HG03064 (cell line): ENCODE measurements at regions not wholly inside any gene's neighbourhood (a gene's known extent, or its start where the extent isn't known, plus 50 kb on each side); places are given as distances from the start of the nearest gene placed in this dataset.

ENCODE experiments used
- ATAC-seq: cut with Tn5 transposase; IDR thresholded peaks from one replicate; pipeline ENCODE4 v1.9.1; 2021; ENCODE audit warnings: low read depth; ENCODE audit not compliant: unreplicated experiment

- ATAC-seq, result no peak
Measured at GRCh38 chr3:67737906-67738865, 83.8 kb upstream of the SUCLG2 start.

GRCh38 chr3:67737140-67737539, 82.7 kb upstream of the SUCLG2 start:
- no peak for ATAC-seq

GRCh38 chr3:67733269-67733950, 79.0 kb upstream of the SUCLG2 start:
- no peak for ATAC-seq

GRCh38 chr3:67724434-67724833, 70.0 kb upstream of the SUCLG2 start:
- no peak for ATAC-seq

DNA sequence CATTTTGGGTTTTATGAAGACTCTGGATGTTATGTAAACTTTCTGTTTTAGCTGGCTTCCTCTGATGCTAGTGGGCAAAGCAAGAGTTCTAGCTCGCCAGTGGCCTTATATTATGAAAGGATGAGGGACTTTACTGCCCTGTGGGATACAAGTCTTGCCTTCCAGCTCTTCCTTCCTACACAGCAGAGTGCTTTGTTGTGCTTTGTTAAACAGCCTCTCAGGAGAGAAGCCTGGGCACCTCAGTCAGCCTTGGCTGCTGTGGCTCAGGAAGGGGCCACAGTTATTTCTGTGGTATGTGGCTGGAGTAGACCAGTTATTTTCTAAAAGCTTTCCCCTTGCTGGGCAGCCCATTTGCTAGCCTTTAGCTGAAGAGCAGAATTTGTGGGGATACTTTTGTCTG, 69.5 kb upstream of the SUCLG2 start:
- no peak for ATAC-seq

DNA sequence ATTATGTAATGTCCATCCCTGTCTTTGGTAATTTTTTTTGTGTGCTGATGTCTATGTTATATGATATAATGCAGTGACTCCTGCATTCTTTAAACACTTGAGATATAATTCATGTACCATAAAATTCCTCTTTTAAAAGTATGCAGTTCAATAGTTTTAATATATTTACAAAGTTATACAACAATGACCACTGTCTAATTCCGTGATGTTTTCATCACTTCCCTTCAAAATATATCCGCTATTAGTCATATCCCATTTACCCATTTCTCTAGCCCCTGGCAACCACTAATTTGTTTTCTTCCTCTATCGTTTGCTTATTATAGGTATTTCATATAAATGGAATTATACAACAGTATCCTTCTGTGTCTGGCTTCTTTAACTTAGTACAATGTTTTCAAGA, 64.9 kb upstream of the SUCLG2 start:
- no peak for ATAC-seq

GRCh38 chr3:67715971-67716370, 61.6 kb upstream of the SUCLG2 start:
- ATAC-seq, result no peak

- ATAC-seq, result no peak
Measured at GRCh38 chr3:67713764-67714469, 59.5 kb upstream of the SUCLG2 start.

GRCh38 chr3:67712259-67712658, 57.8 kb upstream of the SUCLG2 start:
- ATAC-seq, result no peak

GRCh38 chr3:67710396-67710795, 56.0 kb upstream of the SUCLG2 start:
- ATAC-seq, result no peak

- ATAC-seq, result no peak
Measured at GRCh38 chr3:67706934-67707333, 52.5 kb upstream of the SUCLG2 start.

- ATAC-seq, result no peak
Measured at GRCh38 chr3:67704322-67704721, 49.9 kb upstream of the SUCLG2 start.
